ENCODE measurements at regions not wholly inside any gene's neighbourhood (a gene's known extent, or its start where the extent isn't known, plus 50 kb on each side); places are given as distances from the start of the nearest gene placed in this dataset.

DNA sequence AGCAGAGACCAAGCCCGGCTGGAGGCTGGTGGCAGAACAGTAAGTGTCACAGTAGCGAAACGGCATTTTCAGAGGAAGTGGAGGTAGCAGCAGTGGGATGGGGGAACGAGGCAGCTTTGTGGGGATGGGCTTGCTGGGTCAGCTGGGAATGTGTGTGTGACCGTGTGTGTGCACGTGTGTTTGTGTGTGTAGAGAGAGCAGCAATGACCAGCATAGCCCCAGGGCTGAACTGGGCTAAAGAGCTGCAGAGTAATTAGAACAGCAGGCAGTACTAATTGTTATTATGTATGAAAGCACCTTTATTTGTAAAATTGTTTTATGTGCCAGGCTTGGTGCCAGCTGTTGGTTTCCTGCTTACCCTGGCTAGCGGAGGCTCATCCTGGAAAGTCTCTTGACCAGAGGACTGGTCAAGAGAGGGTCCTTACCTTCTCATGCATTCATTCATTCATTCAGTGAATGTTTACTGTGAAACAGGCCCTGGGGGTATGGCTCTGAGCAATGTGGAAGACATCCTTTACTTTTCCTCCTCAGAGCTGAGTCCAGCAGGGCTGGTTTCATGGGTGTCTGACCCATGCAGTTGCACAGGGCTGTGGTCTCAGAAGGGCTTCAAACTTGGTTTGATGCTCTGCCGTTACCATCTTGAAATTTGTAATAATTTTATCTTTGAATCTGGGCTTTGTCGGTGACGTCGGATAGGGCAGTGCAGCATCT is 184.6 kb downstream of the SEC23IP start:
- Histone ChIP-seq H3K4me1 (no peaks in the 10 kb centered on the region), H3K4me3 (ENCODE audit: low read depth, low read length) (no peak overlapping the region), H3K36me3 (no peaks in the 10 kb centered on the region), H3K9me3 (no peaks in the 10 kb centered on the region), H3K27me3 (no peaks in the 10 kb centered on the region; the same call in 1 of the 2 replicates)
- DNase-seq: no peak
- TF ChIP-seq, protein P1, sequence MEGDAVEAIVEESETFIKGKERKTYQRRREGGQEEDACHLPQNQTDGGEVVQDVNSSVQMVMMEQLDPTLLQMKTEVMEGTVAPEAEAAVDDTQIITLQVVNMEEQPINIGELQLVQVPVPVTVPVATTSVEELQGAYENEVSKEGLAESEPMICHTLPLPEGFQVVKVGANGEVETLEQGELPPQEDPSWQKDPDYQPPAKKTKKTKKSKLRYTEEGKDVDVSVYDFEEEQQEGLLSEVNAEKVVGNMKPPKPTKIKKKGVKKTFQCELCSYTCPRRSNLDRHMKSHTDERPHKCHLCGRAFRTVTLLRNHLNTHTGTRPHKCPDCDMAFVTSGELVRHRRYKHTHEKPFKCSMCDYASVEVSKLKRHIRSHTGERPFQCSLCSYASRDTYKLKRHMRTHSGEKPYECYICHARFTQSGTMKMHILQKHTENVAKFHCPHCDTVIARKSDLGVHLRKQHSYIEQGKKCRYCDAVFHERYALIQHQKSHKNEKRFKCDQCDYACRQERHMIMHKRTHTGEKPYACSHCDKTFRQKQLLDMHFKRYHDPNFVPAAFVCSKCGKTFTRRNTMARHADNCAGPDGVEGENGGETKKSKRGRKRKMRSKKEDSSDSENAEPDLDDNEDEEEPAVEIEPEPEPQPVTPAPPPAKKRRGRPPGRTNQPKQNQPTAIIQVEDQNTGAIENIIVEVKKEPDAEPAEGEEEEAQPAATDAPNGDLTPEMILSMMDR (IDR thresholded peaks at IDR 0.05; ENCODE audit: low read depth, low read length): no peak

DNA sequence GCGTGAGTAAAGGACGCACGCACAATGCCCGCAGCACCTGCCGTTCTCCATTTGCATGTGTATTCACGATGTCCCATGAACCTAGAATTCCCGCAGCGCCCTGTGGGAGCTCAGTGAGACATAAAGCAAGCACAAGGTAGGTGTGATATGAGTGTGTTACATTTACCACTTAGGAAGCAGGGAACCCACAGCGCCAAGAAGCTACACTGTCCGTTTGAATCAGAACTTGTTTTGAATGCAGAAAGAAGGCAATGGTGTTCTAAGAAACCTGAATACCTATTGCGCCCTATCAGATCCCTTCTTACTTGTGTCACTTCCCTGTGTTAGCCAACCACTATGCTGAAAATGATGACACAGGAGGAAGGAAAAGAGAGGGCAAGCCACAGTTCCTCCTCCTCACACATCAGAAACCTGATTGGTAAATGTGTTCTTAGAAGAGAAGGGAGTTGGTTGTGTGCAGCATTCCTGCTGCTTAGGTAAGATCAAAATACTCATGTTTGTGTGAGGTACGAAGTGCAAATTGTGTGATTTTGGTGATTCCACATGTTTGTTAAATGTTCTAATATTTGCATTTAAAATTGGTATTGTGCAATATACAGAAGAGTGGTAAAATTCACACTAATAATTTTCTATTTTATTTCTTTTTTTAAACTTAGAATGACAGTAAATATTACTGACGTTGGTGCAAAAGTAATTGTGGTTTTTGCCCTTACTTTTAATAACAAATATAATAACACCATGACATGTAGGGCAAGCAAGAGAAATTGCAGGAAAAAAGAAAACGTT is 185.4 kb downstream of the SEC23IP start:
- H3K27me3 ChIP-seq: no peaks in the 10 kb centered on the region; the same call in 1 of the 2 replicates
- H3K4me3 ChIP-seq (ENCODE audit: low read depth, low read length): no peak overlapping the region
- no peaks in the 10 kb centered on the region for H3K4me1 ChIP-seq
- no peaks in the 10 kb centered on the region for H3K36me3 ChIP-seq
- H3K9me3 ChIP-seq: no peaks in the 10 kb centered on the region
- DNase-seq: no peak
- TF ChIP-seq, protein P1 (IDR thresholded peaks at IDR 0.05; ENCODE audit: low read depth, low read length): no peak

DNA sequence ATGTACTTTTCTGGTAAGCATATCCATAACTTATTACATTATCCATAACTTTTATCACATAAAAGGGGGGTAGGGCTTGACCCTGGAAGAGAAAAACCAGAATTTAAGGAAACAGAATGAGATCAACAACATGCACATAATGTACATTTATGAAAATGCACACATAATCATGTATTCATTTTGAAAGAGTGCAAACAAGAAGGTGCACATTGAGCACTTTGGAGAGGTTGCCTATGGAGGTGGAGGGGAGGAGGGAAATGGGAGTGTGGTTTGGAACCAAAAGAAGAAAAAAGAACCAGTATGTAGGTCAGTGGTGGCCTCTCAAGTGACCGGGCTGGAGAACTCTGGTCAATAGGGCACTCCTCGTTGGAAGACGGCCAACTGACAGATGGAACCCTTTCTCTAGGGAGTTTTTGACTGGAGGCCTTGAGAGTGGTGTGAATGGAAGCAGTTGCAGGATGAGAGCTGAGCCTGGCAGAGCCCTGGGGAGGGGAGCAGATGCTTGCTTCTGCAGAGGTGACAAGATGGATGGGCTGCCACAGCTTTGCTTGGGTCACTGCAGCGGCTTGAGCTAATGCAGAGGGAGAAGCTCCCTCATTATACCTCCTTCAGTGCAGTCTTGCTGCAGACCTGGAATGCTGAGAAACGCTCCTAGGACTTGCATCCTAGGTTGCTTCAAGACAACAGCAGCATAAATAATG is 192.7 kb downstream of the SEC23IP start:
- no peaks in the 10 kb centered on the region for H3K9me3 ChIP-seq
- DNase-seq: no peak
- H3K27me3 ChIP-seq: no peaks in the 10 kb centered on the region

DNA sequence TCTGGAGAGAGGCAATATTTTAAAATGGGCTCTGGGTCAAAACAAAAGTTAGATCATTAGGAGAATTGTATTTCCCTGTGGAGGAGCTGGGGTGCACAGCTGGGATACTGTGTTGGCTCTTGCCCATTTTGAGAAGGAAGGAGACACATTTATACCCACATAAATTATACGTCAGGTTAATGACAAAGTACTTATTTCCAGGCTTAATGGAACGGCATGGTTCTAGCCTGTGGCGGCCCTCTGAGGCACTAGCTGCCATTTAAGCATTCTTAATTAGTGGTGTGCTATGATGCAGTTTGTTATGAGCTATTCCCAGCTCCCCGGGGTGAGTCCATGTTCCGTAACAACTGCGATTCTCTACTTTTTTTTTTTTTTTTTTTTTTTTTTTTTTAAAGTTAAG is 193.5 kb downstream of the SEC23IP start:
- no peak for DNase-seq

More for the DNA sequence above, 192.7 kb downstream of the SEC23IP start:
- H3K4me3 ChIP-seq (ENCODE audit: low read depth, low read length): no peak overlapping the region
- no peaks in the 10 kb centered on the region for H3K36me3 ChIP-seq
- no peaks in the 10 kb centered on the region for H3K4me1 ChIP-seq
- TF ChIP-seq, protein P1 (IDR thresholded peaks at IDR 0.05; ENCODE audit: low read depth, low read length): no peak

DNA sequence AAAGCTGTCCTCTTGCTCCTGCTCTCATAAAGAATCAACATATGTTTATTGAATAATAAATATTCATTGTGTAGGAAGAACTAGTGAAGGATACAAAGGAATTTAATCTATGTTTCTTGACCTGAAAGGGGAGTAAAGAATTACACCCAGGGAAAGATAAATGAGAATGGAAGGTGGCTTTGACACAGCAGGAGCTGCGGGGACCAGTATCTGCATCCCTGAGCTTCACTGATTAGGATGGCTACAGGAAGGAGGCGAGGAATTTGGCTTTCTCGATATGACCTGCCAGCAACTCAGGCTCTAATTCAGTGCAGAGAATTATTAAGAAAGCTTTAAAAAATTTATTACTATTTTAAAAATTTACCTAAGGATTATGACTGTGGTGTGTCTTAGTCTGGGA is 194.6 kb downstream of the SEC23IP start:
- TF ChIP-seq, protein P1 (IDR thresholded peaks at IDR 0.05; ENCODE audit: low read depth, low read length): no peak
- Histone ChIP-seq H3K36me3 (no peaks in the 10 kb centered on the region), H3K27me3 (no peaks in the 10 kb centered on the region), H3K4me3 (ENCODE audit: low read depth, low read length) (no peak overlapping the region), H3K9me3 (no peaks in the 10 kb centered on the region), H3K4me1 (no peaks in the 10 kb centered on the region)
- DNase-seq: no peak

More for the DNA sequence above, 193.5 kb downstream of the SEC23IP start:
- H3K4me1 ChIP-seq: no peaks in the 10 kb centered on the region
- H3K9me3 ChIP-seq: no peaks in the 10 kb centered on the region
- no peaks in the 10 kb centered on the region for H3K36me3 ChIP-seq
- H3K27me3 ChIP-seq: no peaks in the 10 kb centered on the region
- H3K4me3 ChIP-seq (ENCODE audit: low read depth, low read length): no peak overlapping the region
- TF ChIP-seq, protein P1 (IDR thresholded peaks at IDR 0.05; ENCODE audit: low read depth, low read length): no peak
